WTC11 (cell line): ENCODE measurements at regions not wholly inside any gene's neighbourhood (a gene's known extent, or its start where the extent isn't known, plus 50 kb on each side); places are given as distances from the start of the nearest gene placed in this dataset.

Source experiments
- ATAC-seq: fragments of 200-7000 bp; cut with Tn5 transposase; 2 replicates; pipeline ENCODE4 v1.10.0; 2021; ENCODE audit warnings: mild to moderate bottlenecking, moderate library complexity
- CTCF ChIA-PET: fragments of 300-600 bp; sonication (Branson Sonifier 250); formaldehyde crosslinking; loops from one replicate; lab custom pipeline; 2021; ENCODE audit warnings: antibody characterized with exemption; lab: Charles Lee
- POLR2A ChIA-PET: fragments of 350-600 bp; sonication (Branson Sonifier 250); formaldehyde crosslinking; loops from one replicate; lab custom pipeline; 2021; ENCODE audit warnings: antibody characterized with exemption; lab: Charles Lee
- DNase-seq: peaks from one replicate; pipeline ENCODE4 v3.0.0; 2021; ENCODE audit warnings: low spot score
- H3K27ac Mint-ChIP-seq: 2 replicates; pipeline ENCODE4 v1.8.0; 2021; ENCODE audit warnings: mixed read lengths
- H3K27me3 Mint-ChIP-seq: 2 replicates; pipeline ENCODE4 v1.8.0; 2021; ENCODE audit warnings: low read depth, mild to moderate bottlenecking, moderate library complexity, mixed read lengths
- H3K36me3 Mint-ChIP-seq: 2 replicates; pipeline ENCODE4 v1.8.0; 2021; ENCODE audit warnings: mixed read lengths
- H3K4me1 Mint-ChIP-seq: 2 replicates; pipeline ENCODE4 v1.8.0; 2022; ENCODE audit warnings: mixed read lengths
- H3K4me3 Mint-ChIP-seq: 2 replicates; pipeline ENCODE4 v1.8.0; 2021; ENCODE audit warnings: mild to moderate bottlenecking, moderate library complexity, mixed read lengths
- H3K9me3 Mint-ChIP-seq: 2 replicates; pipeline ENCODE4 v1.8.0; 2021; ENCODE audit warnings: mixed read lengths
- CBFB ChIP-seq: sonication (generic); formaldehyde crosslinking; IDR thresholded peaks from 2 replicates; pipeline ENCODE4 v1.8.1; 2022; ENCODE audit warnings: mild to moderate bottlenecking, low read depth, missing genetic modification reagents
- CTCF ChIP-seq: fragments of 200-600 bp; IDR thresholded peaks from 2 replicates; pipeline ENCODE4 v1.8.0; 2022; ENCODE audit warnings: antibody characterized with exemption
- E2F4 ChIP-seq: sonication (generic); formaldehyde crosslinking; IDR thresholded peaks from 2 replicates; pipeline ENCODE4 v1.8.1; 2022; ENCODE audit warnings: low read depth, mild to moderate bottlenecking, moderate library complexity, missing genetic modification reagents, borderline replicate concordance
- FOXP4 ChIP-seq: sonication (generic); formaldehyde crosslinking; IDR thresholded peaks from 2 replicates; pipeline ENCODE4 v1.8.0; 2022; ENCODE audit warnings: mild to moderate bottlenecking, missing genetic modification reagents
- HMGXB4 ChIP-seq: sonication (generic); formaldehyde crosslinking; IDR thresholded peaks from 2 replicates; pipeline ENCODE4 v1.8.1; 2023; ENCODE audit warnings: mild to moderate bottlenecking, moderate library complexity, missing genetic modification reagents
- PRDM15 ChIP-seq: sonication (generic); formaldehyde crosslinking; IDR thresholded peaks from 2 replicates; pipeline ENCODE4 v1.8.0; 2022; ENCODE audit warnings: missing genetic modification reagents
- PRRX2 ChIP-seq: fragments of 250-450 bp; sonication (Bioruptor Pico); IDR thresholded peaks from 2 replicates; pipeline ENCODE4 v1.8.0; 2021; ENCODE audit warnings: mild to moderate bottlenecking
- SMAD3 ChIP-seq: sonication (generic); formaldehyde crosslinking; IDR thresholded peaks from 2 replicates; pipeline ENCODE4 v1.8.0; 2022; ENCODE audit warnings: missing genetic modification reagents, mild to moderate bottlenecking, borderline replicate concordance
- SP1 ChIP-seq: sonication (generic); formaldehyde crosslinking; conservative IDR thresholded peaks from 2 replicates; pipeline ENCODE4 v1.8.1; 2022; ENCODE audit warnings: missing genetic modification reagents
- TCF7 ChIP-seq: sonication (generic); formaldehyde crosslinking; IDR thresholded peaks from 2 replicates; pipeline ENCODE4 v1.8.0; 2022; ENCODE audit warnings: mild to moderate bottlenecking, low read depth, missing genetic modification reagents, moderate library complexity
- TEAD4 ChIP-seq: sonication (generic); formaldehyde crosslinking; IDR thresholded peaks from 2 replicates; pipeline ENCODE4 v1.8.0; 2022; ENCODE audit warnings: mild to moderate bottlenecking, missing genetic modification reagents
- TF ChIP-seq, protein P1 (sequence below): sonication (generic); formaldehyde crosslinking; IDR thresholded peaks from 2 replicates; pipeline ENCODE4 v1.8.1; 2022; ENCODE audit warnings: mild to moderate bottlenecking, moderate library complexity, missing genetic modification reagents
- TF ChIP-seq, protein P2 (sequence below): sonication (generic); formaldehyde crosslinking; IDR thresholded peaks from 2 replicates; pipeline ENCODE4 v1.8.0; 2023; ENCODE audit warnings: missing genetic modification reagents, mild to moderate bottlenecking, borderline replicate concordance
- TF ChIP-seq, protein P3 (sequence below): sonication (generic); formaldehyde crosslinking; IDR thresholded peaks from 2 replicates; pipeline ENCODE4 v1.8.1; 2022; ENCODE audit warnings: low read depth, missing genetic modification reagents, borderline replicate concordance
- TF ChIP-seq, protein P4 (sequence below): sonication (generic); formaldehyde crosslinking; IDR thresholded peaks from 2 replicates; pipeline ENCODE4 v1.8.1; 2022; ENCODE audit warnings: missing genetic modification reagents, borderline replicate concordance

DNA sequence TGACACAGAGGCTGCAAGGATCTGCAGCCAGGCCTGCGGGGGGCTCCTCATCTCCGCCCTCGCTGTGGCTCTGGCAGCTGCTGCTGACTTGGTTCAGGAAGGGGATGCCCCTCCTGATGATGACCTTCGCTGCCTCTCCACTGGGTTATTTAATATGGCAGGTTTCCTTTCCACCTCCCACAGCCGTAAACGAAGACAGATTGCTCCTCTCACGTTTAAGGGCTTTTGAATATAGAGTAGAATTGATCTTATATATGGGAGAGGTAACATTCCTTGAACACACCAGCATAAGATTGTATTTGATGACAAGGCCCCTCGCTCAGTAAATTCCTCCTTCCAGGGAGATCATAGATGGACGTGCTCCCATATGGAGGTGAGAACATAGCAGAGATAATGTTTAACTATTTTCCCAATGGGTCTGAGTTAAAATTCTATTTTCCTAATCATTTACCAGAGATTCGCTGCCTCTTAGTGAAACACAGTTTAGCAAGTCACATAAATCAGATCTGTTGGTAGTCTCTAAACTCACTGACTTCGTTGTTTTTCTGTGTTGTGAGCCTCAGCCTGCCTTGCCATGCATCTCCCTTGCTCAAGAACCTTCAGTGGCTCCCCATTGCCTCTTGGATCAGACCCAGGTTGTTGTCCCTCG, 88.5 kb upstream of the AJAP1 start (continued):
- no peak for TF ChIP-seq SMAD3
- no peak for TF ChIP-seq CBFB (CRISPR knock-in tag)

DNA sequence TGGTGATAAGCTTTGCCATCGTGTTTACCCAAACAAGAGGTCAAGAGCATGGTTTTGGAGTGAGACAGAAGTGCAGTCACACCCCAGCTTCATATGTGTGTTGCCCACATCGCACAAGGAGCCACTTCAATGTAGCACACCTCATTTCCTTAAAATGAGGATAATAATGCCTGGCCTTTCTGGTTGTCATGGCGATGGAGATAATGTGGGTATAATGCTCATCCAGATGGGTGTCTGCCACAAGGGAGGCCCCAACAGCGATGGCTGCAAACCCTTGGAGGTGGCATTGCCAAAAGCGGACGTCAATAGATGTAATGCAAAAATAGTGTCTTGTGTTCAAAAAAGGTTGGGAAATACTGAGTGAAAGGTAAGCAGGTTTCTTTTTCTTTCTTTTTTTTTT, 83.1 kb upstream of the AJAP1 start:
- DNase-seq (no peak), ATAC-seq (no peak)
- TF ChIP-seq FOXP4 (CRISPR knock-in tag): no peak
- TF ChIP-seq TEAD4 (CRISPR knock-in tag): no peak
- TF ChIP-seq, protein P1, sequence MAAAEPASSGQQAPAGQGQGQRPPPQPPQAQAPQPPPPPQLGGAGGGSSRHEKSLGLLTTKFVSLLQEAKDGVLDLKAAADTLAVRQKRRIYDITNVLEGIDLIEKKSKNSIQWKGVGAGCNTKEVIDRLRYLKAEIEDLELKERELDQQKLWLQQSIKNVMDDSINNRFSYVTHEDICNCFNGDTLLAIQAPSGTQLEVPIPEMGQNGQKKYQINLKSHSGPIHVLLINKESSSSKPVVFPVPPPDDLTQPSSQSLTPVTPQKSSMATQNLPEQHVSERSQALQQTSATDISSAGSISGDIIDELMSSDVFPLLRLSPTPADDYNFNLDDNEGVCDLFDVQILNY: no peak
- no peak for TF ChIP-seq PRRX2 (CRISPR knock-in tag)
- TF ChIP-seq HMGXB4 (CRISPR knock-in tag): no peak
- TF ChIP-seq, protein P2, sequence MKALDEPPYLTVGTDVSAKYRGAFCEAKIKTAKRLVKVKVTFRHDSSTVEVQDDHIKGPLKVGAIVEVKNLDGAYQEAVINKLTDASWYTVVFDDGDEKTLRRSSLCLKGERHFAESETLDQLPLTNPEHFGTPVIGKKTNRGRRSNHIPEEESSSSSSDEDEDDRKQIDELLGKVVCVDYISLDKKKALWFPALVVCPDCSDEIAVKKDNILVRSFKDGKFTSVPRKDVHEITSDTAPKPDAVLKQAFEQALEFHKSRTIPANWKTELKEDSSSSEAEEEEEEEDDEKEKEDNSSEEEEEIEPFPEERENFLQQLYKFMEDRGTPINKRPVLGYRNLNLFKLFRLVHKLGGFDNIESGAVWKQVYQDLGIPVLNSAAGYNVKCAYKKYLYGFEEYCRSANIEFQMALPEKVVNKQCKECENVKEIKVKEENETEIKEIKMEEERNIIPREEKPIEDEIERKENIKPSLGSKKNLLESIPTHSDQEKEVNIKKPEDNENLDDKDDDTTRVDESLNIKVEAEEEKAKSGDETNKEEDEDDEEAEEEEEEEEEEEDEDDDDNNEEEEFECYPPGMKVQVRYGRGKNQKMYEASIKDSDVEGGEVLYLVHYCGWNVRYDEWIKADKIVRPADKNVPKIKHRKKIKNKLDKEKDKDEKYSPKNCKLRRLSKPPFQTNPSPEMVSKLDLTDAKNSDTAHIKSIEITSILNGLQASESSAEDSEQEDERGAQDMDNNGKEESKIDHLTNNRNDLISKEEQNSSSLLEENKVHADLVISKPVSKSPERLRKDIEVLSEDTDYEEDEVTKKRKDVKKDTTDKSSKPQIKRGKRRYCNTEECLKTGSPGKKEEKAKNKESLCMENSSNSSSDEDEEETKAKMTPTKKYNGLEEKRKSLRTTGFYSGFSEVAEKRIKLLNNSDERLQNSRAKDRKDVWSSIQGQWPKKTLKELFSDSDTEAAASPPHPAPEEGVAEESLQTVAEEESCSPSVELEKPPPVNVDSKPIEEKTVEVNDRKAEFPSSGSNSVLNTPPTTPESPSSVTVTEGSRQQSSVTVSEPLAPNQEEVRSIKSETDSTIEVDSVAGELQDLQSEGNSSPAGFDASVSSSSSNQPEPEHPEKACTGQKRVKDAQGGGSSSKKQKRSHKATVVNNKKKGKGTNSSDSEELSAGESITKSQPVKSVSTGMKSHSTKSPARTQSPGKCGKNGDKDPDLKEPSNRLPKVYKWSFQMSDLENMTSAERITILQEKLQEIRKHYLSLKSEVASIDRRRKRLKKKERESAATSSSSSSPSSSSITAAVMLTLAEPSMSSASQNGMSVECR: no peak
- TF ChIP-seq TCF7 (CRISPR knock-in tag): no peak
- TF ChIP-seq CTCF: no peak
- no peak for TF ChIP-seq SP1
- TF ChIP-seq, protein P3, sequence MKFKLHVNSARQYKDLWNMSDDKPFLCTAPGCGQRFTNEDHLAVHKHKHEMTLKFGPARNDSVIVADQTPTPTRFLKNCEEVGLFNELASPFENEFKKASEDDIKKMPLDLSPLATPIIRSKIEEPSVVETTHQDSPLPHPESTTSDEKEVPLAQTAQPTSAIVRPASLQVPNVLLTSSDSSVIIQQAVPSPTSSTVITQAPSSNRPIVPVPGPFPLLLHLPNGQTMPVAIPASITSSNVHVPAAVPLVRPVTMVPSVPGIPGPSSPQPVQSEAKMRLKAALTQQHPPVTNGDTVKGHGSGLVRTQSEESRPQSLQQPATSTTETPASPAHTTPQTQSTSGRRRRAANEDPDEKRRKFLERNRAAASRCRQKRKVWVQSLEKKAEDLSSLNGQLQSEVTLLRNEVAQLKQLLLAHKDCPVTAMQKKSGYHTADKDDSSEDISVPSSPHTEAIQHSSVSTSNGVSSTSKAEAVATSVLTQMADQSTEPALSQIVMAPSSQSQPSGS (CRISPR knock-in tag): no peak
- TF ChIP-seq PRDM15 (CRISPR knock-in tag): no peak
- TF ChIP-seq, protein P4, sequence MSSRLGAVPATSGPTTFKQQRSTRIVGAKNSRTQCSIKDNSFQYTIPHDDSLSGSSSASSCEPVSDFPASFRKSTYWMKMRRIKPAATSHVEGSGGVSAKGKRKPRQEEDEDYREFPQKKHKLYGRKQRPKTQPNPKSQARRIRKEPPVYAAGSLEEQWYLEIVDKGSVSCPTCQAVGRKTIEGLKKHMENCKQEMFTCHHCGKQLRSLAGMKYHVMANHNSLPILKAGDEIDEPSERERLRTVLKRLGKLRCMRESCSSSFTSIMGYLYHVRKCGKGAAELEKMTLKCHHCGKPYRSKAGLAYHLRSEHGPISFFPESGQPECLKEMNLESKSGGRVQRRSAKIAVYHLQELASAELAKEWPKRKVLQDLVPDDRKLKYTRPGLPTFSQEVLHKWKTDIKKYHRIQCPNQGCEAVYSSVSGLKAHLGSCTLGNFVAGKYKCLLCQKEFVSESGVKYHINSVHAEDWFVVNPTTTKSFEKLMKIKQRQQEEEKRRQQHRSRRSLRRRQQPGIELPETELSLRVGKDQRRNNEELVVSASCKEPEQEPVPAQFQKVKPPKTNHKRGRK (CRISPR knock-in tag): no peak
- no peak for TF ChIP-seq E2F4
- ChIA-PET POLR2A (no interaction called here), CTCF (no interaction called here)
- Mint-ChIP-seq H3K4me1 (no peaks in the 10 kb centered on the region), H3K4me3 (no peak overlapping the region), H3K27ac (no peak overlapping the region), H3K36me3 (peaks cover 82% of the 10 kb centered on the region), H3K9me3 (peaks cover 92% of the 10 kb centered on the region), H3K27me3 (peaks cover 16% of the 10 kb centered on the region)
